CD4-positive, alpha-beta T cell (primary cell): ENCODE measurements at regions not wholly inside any gene's neighbourhood (a gene's known extent, or its start where the extent isn't known, plus 50 kb on each side); places are given as distances from the start of the nearest gene placed in this dataset.

ENCODE experiments used
- ATAC-seq: fragments of 200-7000 bp; cut with Tn5 transposase; one replicate; pipeline ENCODE4 v1.10.0; 2022; ENCODE audit warnings: mild to moderate bottlenecking; ENCODE audit not compliant: poor library complexity
- CTCF ChIA-PET: fragments of 350-600 bp; sonication (Branson Sonifier 250); formaldehyde crosslinking; loops from one replicate; lab custom pipeline; 2021; ENCODE audit warnings: antibody characterized with exemption, inconsistent platforms; lab: Charles Lee
- POLR2A ChIA-PET: fragments of 350-600 bp; sonication (Branson Sonifier 250); formaldehyde crosslinking; loops from one replicate; lab custom pipeline; 2021; ENCODE audit warnings: antibody characterized with exemption, inconsistent platforms; lab: Charles Lee
- DNase-seq, 14 experiments: peaks; one replicate each; pipeline ENCODE4 v3.0.0-alpha.2; 2013 to 2020; ENCODE audit warnings: mixed read lengths in 2 of 14
- H3K27ac ChIP-seq, 2 donors: one replicate each; pipeline versions ENCODE4 v1.5.1 to v1.7.0; 2013; ENCODE audit warnings: low read length in 2 of 2, low read depth in 1 of 2, mild to moderate bottlenecking in 1 of 2
- H3K27me3 ChIP-seq, 2 experiments: 1 replicate in 1 of 2; 2 replicates in 1 of 2; pipeline versions ENCODE4 v1.6.1 to v1.7.0; 2013; ENCODE audit warnings: low read length in 2 of 2, control low read depth in 1 of 2, mild to moderate bottlenecking in 1 of 2, moderate library complexity in 1 of 2; ENCODE audit not compliant: insufficient read depth in 2 of 2, control insufficient read depth in 1 of 2
- H3K36me3 ChIP-seq: one replicate; pipeline ENCODE4 v1.6.1; 2013; ENCODE audit warnings: low read length, control low read depth; ENCODE audit not compliant: insufficient read depth
- H3K4me1 ChIP-seq: one replicate; pipeline ENCODE4 v1.6.1; 2013; ENCODE audit warnings: low read length, control low read depth; ENCODE audit not compliant: insufficient read depth
- H3K4me3 ChIP-seq: one replicate; pipeline ENCODE4 v1.5.1; 2013; ENCODE audit warnings: mild to moderate bottlenecking, low read length, moderate library complexity
- H3K9me3 ChIP-seq, 2 experiments: 1 replicate in 1 of 2; 2 replicates in 1 of 2; pipeline versions ENCODE4 v1.6.1 to v1.7.0; 2013; ENCODE audit warnings: low read length in 2 of 2, mild to moderate bottlenecking in 2 of 2, control low read depth in 1 of 2, moderate library complexity in 1 of 2; ENCODE audit not compliant: control insufficient read depth in 1 of 2, insufficient read depth in 1 of 2
- H3K27ac Mint-ChIP-seq: one replicate; pipeline ENCODE4 v1.8.0; 2020; ENCODE audit warnings: mixed read lengths
- H3K27me3 Mint-ChIP-seq: one replicate; pipeline ENCODE4 v1.8.0; 2021; ENCODE audit warnings: mixed read lengths
- H3K36me3 Mint-ChIP-seq: one replicate; pipeline ENCODE4 v1.8.0; 2021; ENCODE audit warnings: low read depth, mixed read lengths
- H3K4me1 Mint-ChIP-seq: one replicate; pipeline ENCODE4 v1.8.0; 2021; ENCODE audit warnings: low read depth, mixed read lengths
- H3K4me3 Mint-ChIP-seq: one replicate; pipeline ENCODE4 v1.8.0; 2020; ENCODE audit warnings: mild to moderate bottlenecking, mixed read lengths
- H3K9me3 Mint-ChIP-seq: one replicate; pipeline ENCODE4 v1.8.0; 2020; ENCODE audit warnings: mixed read lengths
- CTCF ChIP-seq: fragments of 200-600 bp; IDR thresholded peaks from one replicate; pipeline ENCODE4 v1.8.0; 2022; ENCODE audit warnings: antibody characterized with exemption, mild to moderate bottlenecking
- intact Hi-C, 2 experiments: fragments of 100-400 bp; cut with DNase I in 1 of 2; cut with micrococcal nuclease in 1 of 2; formaldehyde crosslinking; loops; one replicate each; pipeline versions ENCODE4 v1.15.1 to v1.9.0; 2023 to 2025; cut with DNase I, micrococcal nuclease

GRCh38 chr6:113308266-113308665 lies 548.9 kb upstream of the MARCKS start:
- H3K36me3 Mint-ChIP-seq, result no peaks in the 10 kb centered on the region
- ATAC-seq (no peak), DNase-seq (no peak)
- H3K9me3 ChIP-seq, result no peaks in the 10 kb centered on the region
- no peak overlapping the region for H3K27ac Mint-ChIP-seq
- CTCF ChIA-PET, result no interaction called here
- H3K4me3 Mint-ChIP-seq, result no peak overlapping the region
- H3K9me3 Mint-ChIP-seq, result no peaks in the 10 kb centered on the region
- intact Hi-C loops, result no loop called here
- H3K4me1 ChIP-seq, result no peaks in the 10 kb centered on the region
- no peaks in the 10 kb centered on the region for H3K36me3 ChIP-seq
- no peak overlapping the region for H3K4me3 ChIP-seq
- no peaks in the 10 kb centered on the region for H3K4me1 Mint-ChIP-seq
- no peaks in the 10 kb centered on the region for H3K27me3 Mint-ChIP-seq
- no peak for TF ChIP-seq CTCF
- no peak overlapping the region for H3K27ac ChIP-seq
- POLR2A ChIA-PET, result no interaction called here
- no peaks in the 10 kb centered on the region for H3K27me3 ChIP-seq

GRCh38 chr6:113313841-113314240 lies 543.3 kb upstream of the MARCKS start:
- no peak overlapping the region for H3K4me3 ChIP-seq
- H3K27me3 ChIP-seq, result no peaks in the 10 kb centered on the region
- CTCF ChIA-PET, result interaction anchor here (0.8 kb wide), 1 partner anchor 9 kb away, joined by 3 read pairs; no protein-coding TSS in a partner anchor
- H3K27me3 Mint-ChIP-seq, result no peaks in the 10 kb centered on the region
- no peak for TF ChIP-seq CTCF
- no peak overlapping the region for H3K27ac Mint-ChIP-seq
- no peak for DNase-seq
- no peaks in the 10 kb centered on the region for H3K4me1 ChIP-seq
- H3K4me3 Mint-ChIP-seq, result no peak overlapping the region
- H3K27ac ChIP-seq, result no peak overlapping the region
- no peak for ATAC-seq
- intact Hi-C loops, result no loop called here
- H3K9me3 ChIP-seq, result no peaks in the 10 kb centered on the region
- H3K36me3 ChIP-seq, result no peaks in the 10 kb centered on the region
- H3K4me1 Mint-ChIP-seq, result no peaks in the 10 kb centered on the region
- no peaks in the 10 kb centered on the region for H3K36me3 Mint-ChIP-seq
- POLR2A ChIA-PET, result no interaction called here
- H3K9me3 Mint-ChIP-seq, result no peaks in the 10 kb centered on the region

- ChIA-PET CTCF (no interaction called here), POLR2A (no interaction called here)
- Mint-ChIP-seq H3K4me1 (no peaks in the 10 kb centered on the region), H3K27me3 (no peaks in the 10 kb centered on the region), H3K9me3 (no peaks in the 10 kb centered on the region), H3K4me3 (no peak overlapping the region), H3K27ac (no peak overlapping the region), H3K36me3 (no peaks in the 10 kb centered on the region)
- no peaks in the 10 kb centered on the region for H3K9me3 ChIP-seq
- H3K27ac ChIP-seq, result no peak overlapping the region
- ATAC-seq (no peak), DNase-seq (no peak)
- H3K4me3 ChIP-seq, result no peak overlapping the region
- no peaks in the 10 kb centered on the region for H3K36me3 ChIP-seq
- H3K27me3 ChIP-seq, result no peaks in the 10 kb centered on the region
- H3K4me1 ChIP-seq, result no peaks in the 10 kb centered on the region
- intact Hi-C loops, result no loop called here
- no peak for TF ChIP-seq CTCF
These were observed 542.0 kb upstream of the MARCKS start for GRCh38 chr6:113315165-113315564.
